Large intestine (tissue), 3 donors: ENCODE measurements at regions not wholly inside any gene's neighbourhood (a gene's known extent, or its start where the extent isn't known, plus 50 kb on each side); places are given as distances from the start of the nearest gene placed in this dataset.

Experiments
- DNase-seq, 2 donors: peaks; one replicate each; pipeline versions ENCODE4 v3.0.0 to v3.0.0-alpha.2; 2013
- H3K27ac ChIP-seq: one replicate; pipeline ENCODE4 v1.5.1; 2013; ENCODE audit warnings: low read length
- H3K27me3 ChIP-seq: 2 replicates; pipeline ENCODE4 v1.6.1; 2013; ENCODE audit warnings: low read length; ENCODE audit not compliant: control insufficient read depth, insufficient read depth
- H3K36me3 ChIP-seq: 2 replicates; pipeline ENCODE4 v1.6.1; 2013; ENCODE audit warnings: low read length; ENCODE audit not compliant: control insufficient read depth, insufficient read depth
- H3K4me1 ChIP-seq: one replicate; pipeline ENCODE4 v1.6.1; 2013; ENCODE audit warnings: low read length; ENCODE audit not compliant: control insufficient read depth, insufficient read depth
- H3K4me3 ChIP-seq: one replicate; pipeline ENCODE4 v1.5.1; 2013; ENCODE audit warnings: low read length
- H3K9me3 ChIP-seq: one replicate; pipeline ENCODE4 v1.6.1; 2013; ENCODE audit warnings: mild to moderate bottlenecking, low read depth, low read length, moderate library complexity; ENCODE audit not compliant: control insufficient read depth
- WGBS: methylation state at CpG from one replicate; pipeline ENCODE4 v1.1.5; 2013; ENCODE audit warnings: low lambda C conversion rate; ENCODE audit not compliant: insufficient coverage; 5-methylcytosine and 5-hydroxymethylcytosine counted together

DNA sequence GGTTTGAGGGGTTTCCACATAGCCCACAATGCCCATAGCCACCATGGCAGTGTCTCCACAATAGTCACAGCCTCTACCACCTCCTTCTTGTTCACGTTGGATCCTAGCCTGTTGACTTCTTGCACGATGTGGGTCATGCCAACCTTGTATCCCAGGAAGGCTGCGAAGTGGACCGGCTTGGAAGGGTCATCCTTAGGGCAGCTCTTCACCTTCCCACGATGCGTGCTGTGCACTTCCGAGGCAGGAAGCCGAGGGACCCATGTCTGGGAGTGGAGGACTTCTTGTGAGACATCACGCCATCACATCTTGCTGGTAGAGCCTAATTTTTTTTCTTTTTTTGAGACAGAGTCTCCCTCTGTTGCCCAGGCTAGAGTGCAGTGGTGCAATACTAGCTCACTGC, 144.6 kb upstream of the ASB18 start:
- Histone ChIP-seq H3K4me1 (no peaks in the 10 kb centered on the region), H3K36me3 (no peaks in the 10 kb centered on the region), H3K27ac (no peak overlapping the region), H3K4me3 (no peak overlapping the region), H3K27me3 (no peaks in the 10 kb centered on the region), H3K9me3 (no peaks in the 10 kb centered on the region)
- DNase-seq: no peak
- WGBS: 100% methylated on average over 1 of the region's 9 CpGs

DNA sequence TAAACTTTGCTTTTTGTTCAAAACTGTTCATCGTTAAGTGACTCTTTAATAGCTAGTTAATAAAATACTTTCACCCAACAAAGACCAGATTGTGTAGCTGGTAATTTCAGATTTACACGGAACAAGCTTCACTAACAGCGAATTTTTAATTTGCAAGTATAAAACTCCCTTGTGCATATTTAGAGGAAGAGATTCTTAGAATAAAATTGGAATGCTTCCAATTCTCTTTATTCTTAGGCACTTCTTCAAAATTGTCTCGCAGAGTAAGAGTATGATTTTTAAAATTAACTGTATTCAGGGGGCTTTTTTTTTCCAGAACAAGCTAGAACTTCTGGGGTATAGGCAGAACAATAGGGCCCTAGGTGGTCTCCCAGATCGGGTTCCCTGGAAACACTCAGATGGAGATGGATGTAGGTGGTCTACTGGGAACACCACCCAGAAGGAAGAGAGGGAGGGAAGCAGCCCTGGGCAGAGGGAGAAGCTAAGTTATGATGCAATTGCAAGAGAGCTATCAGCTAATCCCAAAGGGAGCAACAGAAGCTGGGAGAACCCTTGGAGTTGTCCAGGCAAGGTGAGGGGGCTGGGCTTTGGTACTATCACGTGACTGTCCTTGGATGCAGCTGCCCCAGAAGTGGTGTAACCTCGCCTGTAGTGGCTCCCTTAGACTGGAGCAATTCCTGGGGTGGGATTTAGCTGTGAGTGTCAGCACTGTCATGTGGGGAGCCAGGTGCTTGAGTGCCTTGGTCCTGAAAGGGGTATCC, 151.7 kb upstream of the ASB18 start:
- H3K27ac ChIP-seq: no peak overlapping the region
- H3K4me3 ChIP-seq: no peak overlapping the region
- no peaks in the 10 kb centered on the region for H3K9me3 ChIP-seq
- no peaks in the 10 kb centered on the region for H3K27me3 ChIP-seq
- WGBS: 97% methylated on average over 4 of the region's 7 CpGs
- H3K4me1 ChIP-seq: no peaks in the 10 kb centered on the region
- DNase-seq: no peak
- no peaks in the 10 kb centered on the region for H3K36me3 ChIP-seq

DNA sequence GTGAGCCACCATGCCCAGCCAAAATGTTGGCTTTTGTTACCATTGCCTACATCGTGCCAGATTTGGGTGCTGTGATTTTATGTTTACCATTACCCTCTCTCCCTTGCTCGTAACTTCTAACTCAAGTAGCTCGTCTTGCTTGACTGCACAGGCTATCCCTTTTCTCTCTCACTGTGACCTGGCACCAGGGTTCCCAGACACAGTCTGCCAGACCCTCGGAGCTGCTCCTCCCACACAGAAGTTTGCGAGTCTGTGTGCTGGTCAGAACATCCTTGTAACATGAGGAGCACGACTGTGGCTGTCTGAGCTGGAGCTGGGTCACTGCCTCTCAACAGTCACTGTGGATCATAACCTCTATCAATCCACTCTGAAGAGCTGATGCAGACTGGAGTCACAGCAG, 152.5 kb upstream of the ACKR3 start:
- H3K4me1 ChIP-seq: no peaks in the 10 kb centered on the region
- no CpG with 5 or more reads among the region's 6 CpGs for WGBS
- H3K9me3 ChIP-seq: no peaks in the 10 kb centered on the region
- no peak for DNase-seq
- H3K27ac ChIP-seq: no peak overlapping the region
- no peaks in the 10 kb centered on the region for H3K27me3 ChIP-seq
- H3K36me3 ChIP-seq: no peaks in the 10 kb centered on the region
- H3K4me3 ChIP-seq: no peak overlapping the region

DNA sequence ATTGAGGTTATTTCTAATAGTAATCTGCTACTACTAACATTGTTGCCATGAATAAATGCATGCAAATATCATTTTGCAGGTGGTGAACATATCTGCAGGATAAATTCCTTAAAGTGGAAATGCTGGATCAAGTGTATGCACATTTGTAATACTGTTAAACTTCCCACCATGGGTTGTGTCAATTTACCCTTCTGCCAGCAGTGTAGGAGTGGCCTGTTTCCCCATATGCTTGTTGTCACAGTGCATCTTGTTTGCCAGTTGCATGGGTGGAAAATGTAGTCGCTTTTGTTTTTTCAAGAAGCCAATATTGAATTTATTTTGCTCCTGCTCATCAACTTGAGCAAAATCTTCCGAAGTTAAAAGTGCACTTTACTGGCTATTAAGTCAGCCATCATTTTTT, 139.0 kb upstream of the ACKR3 start:
- no peaks in the 10 kb centered on the region for H3K9me3 ChIP-seq
- H3K27ac ChIP-seq: no peak overlapping the region
- H3K4me1 ChIP-seq: no peaks in the 10 kb centered on the region
- WGBS: 100% methylated on average over 1 of the region's 2 CpGs
- no peak for DNase-seq
- no peaks in the 10 kb centered on the region for H3K27me3 ChIP-seq
- no peak overlapping the region for H3K4me3 ChIP-seq
- H3K36me3 ChIP-seq: no peaks in the 10 kb centered on the region

DNA sequence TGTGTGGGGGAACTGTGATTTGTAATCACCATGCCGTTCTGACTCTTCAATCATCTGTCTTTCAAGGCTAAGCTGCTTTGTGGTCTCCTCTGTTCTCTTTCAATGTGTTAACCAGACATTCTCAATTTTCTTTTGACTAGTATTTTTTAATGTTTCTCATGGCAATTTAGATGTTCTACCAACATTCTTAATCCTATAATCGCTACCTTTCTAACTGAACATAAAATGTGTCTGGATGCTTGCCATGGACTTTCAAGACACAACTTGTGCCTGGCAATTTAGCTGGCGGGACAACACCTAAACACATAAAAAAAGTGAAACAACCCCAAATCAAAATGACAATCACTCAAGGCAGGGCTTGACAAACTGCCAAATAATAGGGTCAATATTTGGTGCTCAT, 135.0 kb upstream of the ACKR3 start:
- H3K9me3 ChIP-seq: no peaks in the 10 kb centered on the region
- H3K27me3 ChIP-seq: no peaks in the 10 kb centered on the region
- no peaks in the 10 kb centered on the region for H3K4me1 ChIP-seq
- H3K4me3 ChIP-seq: no peak overlapping the region
- no peak overlapping the region for H3K27ac ChIP-seq
- no peaks in the 10 kb centered on the region for H3K36me3 ChIP-seq
- DNase-seq: no peak
- WGBS: 92% methylated on average over 2 of the region's 3 CpGs

DNA sequence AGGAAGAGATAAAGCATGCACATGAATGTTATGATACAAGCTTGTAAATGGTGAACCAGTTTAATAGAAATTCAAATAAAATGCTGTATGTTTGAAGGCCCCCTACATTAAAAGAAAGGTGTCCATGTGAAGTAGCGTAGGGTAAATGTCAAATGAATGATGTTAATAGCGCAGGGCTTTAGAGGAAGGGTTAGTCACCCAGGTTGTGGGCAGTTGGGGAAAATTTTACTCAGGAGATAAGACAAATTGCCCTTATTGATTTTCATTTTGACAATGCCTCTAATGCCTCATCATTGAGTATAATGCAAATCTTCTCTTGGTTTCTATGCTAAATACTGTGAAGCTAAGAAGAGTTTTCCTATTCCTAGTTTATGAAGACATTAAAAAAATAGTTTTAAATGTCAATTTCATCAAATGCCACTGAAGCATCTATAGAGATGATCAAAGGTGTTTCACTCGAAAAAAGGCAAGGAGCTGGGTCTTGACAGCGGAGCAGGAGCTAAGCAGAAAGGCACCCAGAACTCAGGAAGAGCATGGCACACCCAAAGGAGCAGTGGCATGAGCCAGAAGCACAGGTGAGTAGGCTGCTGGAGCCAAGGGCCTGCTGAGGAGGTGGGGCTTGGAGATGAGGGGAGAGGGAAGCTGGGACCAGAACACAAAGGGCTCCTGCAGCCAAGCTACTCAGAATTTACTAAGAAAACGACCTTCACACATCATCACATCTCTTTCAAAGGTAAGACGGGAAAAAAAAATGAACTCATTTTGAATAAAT, 129.3 kb upstream of the ACKR3 start:
- Histone ChIP-seq H3K36me3 (no peaks in the 10 kb centered on the region), H3K4me3 (no peak overlapping the region), H3K27ac (no peak overlapping the region), H3K4me1 (no peaks in the 10 kb centered on the region), H3K9me3 (no peaks in the 10 kb centered on the region), H3K27me3 (no peaks in the 10 kb centered on the region)
- WGBS: 76% methylated on average over 3 of the region's 6 CpGs
- no peak for DNase-seq

DNA sequence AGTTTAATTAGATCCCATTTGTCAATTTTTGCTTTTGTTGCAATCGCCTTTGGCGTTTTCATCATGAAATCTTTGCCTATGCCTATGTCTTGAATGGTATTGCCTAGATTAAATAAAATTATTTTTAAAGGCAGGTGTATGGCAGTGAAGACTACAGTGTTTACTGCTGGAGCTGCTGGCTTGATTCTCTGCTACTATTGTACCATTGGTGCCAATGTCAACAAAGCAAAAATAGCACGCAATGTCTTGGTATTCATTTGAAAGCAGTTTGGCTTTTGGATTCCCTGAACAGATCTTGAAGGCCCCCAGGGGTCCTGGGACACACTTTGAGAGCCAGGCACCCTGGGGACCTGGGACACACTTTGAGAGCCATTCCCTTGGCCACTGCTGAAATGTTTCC, 125.4 kb upstream of the ACKR3 start:
- WGBS: 95% methylated on average over 2 of the region's 3 CpGs
- Histone ChIP-seq H3K9me3 (no peaks in the 10 kb centered on the region), H3K4me3 (no peak overlapping the region), H3K27me3 (no peaks in the 10 kb centered on the region), H3K4me1 (no peaks in the 10 kb centered on the region), H3K27ac (no peak overlapping the region), H3K36me3 (no peaks in the 10 kb centered on the region)
- DNase-seq: no peak

DNA sequence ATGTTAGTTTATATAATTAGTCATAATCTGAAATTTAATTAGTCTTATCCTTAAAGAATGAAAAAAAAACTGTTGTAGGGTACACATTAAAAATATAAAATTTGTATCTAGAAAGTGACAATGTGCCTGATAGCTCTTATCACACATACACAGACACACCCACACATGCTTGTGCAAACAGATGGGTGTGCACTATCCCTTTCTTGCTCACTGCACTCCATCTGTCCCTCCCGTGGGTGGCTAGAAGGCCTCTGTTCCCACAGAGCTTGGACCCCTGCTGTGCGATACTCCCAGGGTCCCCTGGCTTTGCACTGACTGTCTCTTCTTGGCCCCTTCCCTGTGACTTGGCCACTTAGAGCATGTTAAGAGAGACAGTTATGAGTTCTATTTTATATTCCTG, 123.9 kb upstream of the ACKR3 start:
- Histone ChIP-seq H3K9me3 (no peaks in the 10 kb centered on the region), H3K27ac (no peak overlapping the region), H3K36me3 (no peaks in the 10 kb centered on the region), H3K4me1 (no peaks in the 10 kb centered on the region), H3K27me3 (no peaks in the 10 kb centered on the region), H3K4me3 (no peak overlapping the region)
- no peak for DNase-seq
- WGBS: no CpG with 5 or more reads among the region's 2 CpGs

DNA sequence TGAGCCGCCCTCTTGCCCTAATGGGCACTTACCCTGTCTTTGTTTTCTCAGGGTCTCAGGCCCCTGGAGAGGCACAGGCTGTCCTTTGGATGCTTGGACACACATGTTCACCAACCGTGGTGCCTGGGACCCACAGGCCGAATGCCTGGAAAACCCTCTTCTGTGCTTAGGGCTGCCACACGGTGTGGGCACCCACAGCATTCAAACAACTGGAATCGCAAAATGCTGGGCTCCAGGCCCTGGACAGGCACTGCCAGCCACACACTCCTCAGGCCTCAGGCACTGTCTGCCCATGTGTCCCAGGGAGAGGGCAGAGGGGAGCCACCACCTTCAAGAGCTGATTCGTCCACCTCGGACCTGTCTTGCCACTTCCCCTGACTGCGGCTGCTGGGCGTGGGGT, 123.1 kb upstream of the ACKR3 start:
- H3K9me3 ChIP-seq: no peaks in the 10 kb centered on the region
- H3K27me3 ChIP-seq: no peaks in the 10 kb centered on the region
- H3K4me1 ChIP-seq: no peaks in the 10 kb centered on the region
- no peak for DNase-seq
- H3K36me3 ChIP-seq: no peaks in the 10 kb centered on the region
- WGBS: no CpG with 5 or more reads among the region's 9 CpGs
- no peak overlapping the region for H3K4me3 ChIP-seq
- no peak overlapping the region for H3K27ac ChIP-seq

DNA sequence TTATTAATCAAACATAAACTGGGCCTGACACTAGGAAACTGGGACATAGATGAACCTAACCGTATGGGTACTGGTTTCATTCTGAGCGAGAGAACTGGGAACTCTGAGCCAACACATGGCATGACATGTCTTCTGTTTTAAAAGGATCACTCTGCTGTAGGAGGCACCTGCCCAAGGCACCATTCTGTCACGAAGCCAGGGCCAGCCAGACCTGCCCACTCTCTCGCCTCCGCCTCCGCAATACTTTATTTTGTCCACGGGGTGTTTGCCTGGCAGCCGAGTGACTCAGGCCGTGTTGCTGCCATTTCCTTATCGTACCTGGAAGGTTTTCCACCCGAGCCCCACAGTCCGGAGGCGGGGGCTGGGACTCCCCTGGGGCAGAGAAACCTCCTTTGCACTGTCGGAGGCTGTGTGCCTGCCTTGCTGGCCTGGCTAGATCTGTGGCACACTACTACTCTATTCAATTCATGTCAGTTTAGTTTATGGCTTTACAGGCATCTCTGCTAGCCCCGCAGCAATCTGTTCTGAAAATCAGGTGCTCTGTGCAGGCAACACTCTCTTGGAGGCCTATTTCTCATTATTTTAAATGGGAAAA, 120.4 kb upstream of the ACKR3 start:
- no CpG with 5 or more reads among the region's 15 CpGs for WGBS
- Histone ChIP-seq H3K27me3 (no peaks in the 10 kb centered on the region), H3K9me3 (no peaks in the 10 kb centered on the region), H3K4me3 (no peak overlapping the region), H3K4me1 (no peaks in the 10 kb centered on the region), H3K27ac (no peak overlapping the region), H3K36me3 (no peaks in the 10 kb centered on the region)
- DNase-seq: no peak
